ENCODE measurements at regions not wholly inside any gene's neighbourhood (a gene's known extent, or its start where the extent isn't known, plus 50 kb on each side); places are given as distances from the start of the nearest gene placed in this dataset.

DNA sequence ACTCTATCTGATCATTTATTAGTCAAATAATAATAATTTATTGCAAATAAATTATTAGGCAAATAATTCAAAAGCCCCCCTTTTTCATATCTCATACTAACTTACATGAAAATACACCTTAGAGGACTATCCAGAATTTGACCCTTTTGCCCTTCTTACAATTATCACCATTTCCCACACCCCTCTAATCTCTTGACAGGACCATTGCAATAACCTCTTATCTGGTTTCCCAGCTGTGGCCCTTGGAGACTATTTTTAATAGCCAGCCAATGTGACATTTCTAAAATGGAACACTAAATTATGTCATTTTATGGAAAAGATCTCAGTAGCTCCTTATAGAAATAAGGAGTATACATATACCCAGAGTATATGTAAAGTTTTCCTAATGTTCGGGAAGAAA lies 588.4 kb upstream of the COX7C start:
- CTCF ChIA-PET, result no interaction called here
- no peak overlapping the region for H3K27ac ChIP-seq
- no peaks in the 10 kb centered on the region for H3K36me3 ChIP-seq (ENCODE audit: low read depth)
- TF ChIP-seq CTCF (conservative IDR thresholded peaks at IDR 0.05) (no peak), EZH2 (IDR thresholded peaks at IDR 0.05; ENCODE audit: low read depth) (no peak)
- no peaks in the 10 kb centered on the region for H3K9me3 ChIP-seq (ENCODE audit: insufficient read depth, low read depth)
- no peaks in the 10 kb centered on the region for H3F3A ChIP-seq (ENCODE audit: insufficient read depth, low read depth)
- H2AFZ ChIP-seq, result no peak overlapping the region
- no peak for DNase-seq
- H3K9me2 ChIP-seq (ENCODE audit: insufficient read depth), result peaks cover 6% of the 10 kb centered on the region; the same call in 1 of the 2 replicates
- no peaks in the 10 kb centered on the region for H3K79me2 ChIP-seq (ENCODE audit: low read depth)
- no peaks in the 10 kb centered on the region for H4K20me1 ChIP-seq (ENCODE audit: insufficient read depth)
- POLR2A ChIA-PET (ENCODE audit: unreplicated experiment), result no interaction called here
- H3K4me2 ChIP-seq, result no peak overlapping the region
- no peaks in the 10 kb centered on the region for H3K4me1 ChIP-seq (replicated peaks; ENCODE audit: insufficient read depth)
- BruUV-seq (replicated peaks), result no TSS peak
- H3K4me3 ChIP-seq, result no peak overlapping the region
- intact Hi-C loops (cut with micrococcal nuclease; ENCODE audit: unreplicated experiment), result no loop called here
- no peaks in the 10 kb centered on the region for H3K27me3 ChIP-seq (ENCODE audit: insufficient read depth, low read depth)

- H3K36me3 ChIP-seq (ENCODE audit: low read depth), result no peaks in the 10 kb centered on the region
- H3K9me3 ChIP-seq (ENCODE audit: insufficient read depth, low read depth), result no peaks in the 10 kb centered on the region
- intact Hi-C loops (cut with micrococcal nuclease; ENCODE audit: unreplicated experiment), result no loop called here
- ChIA-PET CTCF (no interaction called here), POLR2A (ENCODE audit: unreplicated experiment) (no interaction called here)
- no TSS peak for BruUV-seq (replicated peaks)
- DNase-seq, result no peak
- no peak overlapping the region for H2AFZ ChIP-seq
- H4K20me1 ChIP-seq (ENCODE audit: insufficient read depth), result no peaks in the 10 kb centered on the region
- no peak overlapping the region for H3K4me2 ChIP-seq
- no peaks in the 10 kb centered on the region for H3K27me3 ChIP-seq (ENCODE audit: insufficient read depth, low read depth)
- TF ChIP-seq EZH2 (IDR thresholded peaks at IDR 0.05; ENCODE audit: low read depth), result no peak
- TF ChIP-seq CTCF (conservative IDR thresholded peaks at IDR 0.05), result no peak
- no peak overlapping the region for H3K4me3 ChIP-seq
- no peak overlapping the region for H3K27ac ChIP-seq
- no peaks in the 10 kb centered on the region for H3F3A ChIP-seq (ENCODE audit: insufficient read depth, low read depth)
- H3K4me1 ChIP-seq (replicated peaks; ENCODE audit: insufficient read depth), result no peaks in the 10 kb centered on the region
- H3K79me2 ChIP-seq (ENCODE audit: low read depth), result no peaks in the 10 kb centered on the region
- peaks cover 6% of the 10 kb centered on the region for H3K9me2 ChIP-seq (ENCODE audit: insufficient read depth)
Observed at GRCh38 chr5:86030753-86031152, 587.0 kb upstream of the COX7C start.

DNA sequence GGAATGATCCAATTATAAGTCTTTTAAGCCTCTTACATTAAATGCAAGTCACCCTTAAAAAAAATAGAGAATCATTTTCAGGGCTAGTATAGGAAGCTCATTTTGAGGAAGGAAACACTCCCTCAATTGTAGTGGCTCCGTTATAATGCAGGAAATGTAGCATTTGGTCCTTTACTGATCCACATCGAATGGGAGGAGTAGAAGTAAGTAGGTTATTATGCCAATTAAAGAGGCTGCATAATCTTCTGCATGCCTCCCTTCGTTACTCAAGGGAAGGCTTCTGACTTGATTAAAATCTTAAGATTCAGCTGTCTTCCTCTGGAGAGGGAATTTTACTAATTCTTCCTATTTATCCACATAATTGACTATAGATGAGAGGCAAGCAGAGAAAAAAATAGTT lies 579.2 kb upstream of the COX7C start:
- CTCF ChIA-PET, result no interaction called here
- POLR2A ChIA-PET (ENCODE audit: unreplicated experiment), result no interaction called here

More for the DNA sequence above, 579.2 kb upstream of the COX7C start:
- Histone ChIP-seq H3K36me3 (ENCODE audit: low read depth) (no peaks in the 10 kb centered on the region), H3K4me3 (no peak overlapping the region), H3K9me2 (ENCODE audit: insufficient read depth) (no peaks in the 10 kb centered on the region; the same call in 1 of the 2 replicates), H4K20me1 (ENCODE audit: insufficient read depth) (no peaks in the 10 kb centered on the region), H3K4me1 (replicated peaks; ENCODE audit: insufficient read depth) (no peaks in the 10 kb centered on the region), H3K27ac (no peak overlapping the region), H3K9me3 (ENCODE audit: insufficient read depth, low read depth) (no peaks in the 10 kb centered on the region), H3K27me3 (ENCODE audit: insufficient read depth, low read depth) (no peaks in the 10 kb centered on the region), H2AFZ (no peak overlapping the region), H3K4me2 (no peak overlapping the region), H3F3A (ENCODE audit: insufficient read depth, low read depth) (no peaks in the 10 kb centered on the region), H3K79me2 (ENCODE audit: low read depth) (no peaks in the 10 kb centered on the region)
- no peak for DNase-seq
- BruUV-seq (replicated peaks), result no TSS peak
- no peak for TF ChIP-seq CTCF (conservative IDR thresholded peaks at IDR 0.05)
- no peak for TF ChIP-seq EZH2 (IDR thresholded peaks at IDR 0.05; ENCODE audit: low read depth)
- intact Hi-C loops (cut with micrococcal nuclease; ENCODE audit: unreplicated experiment), result no loop called here
